ENCODE measurements at regions not wholly inside any gene's neighbourhood (a gene's known extent, or its start where the extent isn't known, plus 50 kb on each side); places are given as distances from the start of the nearest gene placed in this dataset.

- TF ChIP-seq BRF2 (CRISPR knock-in tag; IDR thresholded peaks at IDR 0.05) (no peak), CTCF (CRISPR knock-in tag; IDR thresholded peaks at IDR 0.05) (no peak), RAD21 (CRISPR knock-in tag; IDR thresholded peaks at IDR 0.05) (no peak), POLR2A (IDR thresholded peaks at IDR 0.05; ENCODE audit: insufficient read depth in 1 of 2, low read depth in 2 of 2, low read length in 2 of 2) (no peak), ZNF234 (CRISPR knock-in tag; conservative IDR thresholded peaks at IDR 0.05) (no peak), ZHX1 (CRISPR knock-in tag; IDR thresholded peaks at IDR 0.05; ENCODE audit: low read depth) (no peak), POLR2AphosphoS5 (IDR thresholded peaks at IDR 0.05; ENCODE audit: low read depth, low read length) (no peak), CREB1 (IDR thresholded peaks at IDR 0.05) (no peak), CREB1 (CRISPR knock-in tag; IDR thresholded peaks at IDR 0.05) (no peak)
- TF ChIP-seq, protein P1, sequence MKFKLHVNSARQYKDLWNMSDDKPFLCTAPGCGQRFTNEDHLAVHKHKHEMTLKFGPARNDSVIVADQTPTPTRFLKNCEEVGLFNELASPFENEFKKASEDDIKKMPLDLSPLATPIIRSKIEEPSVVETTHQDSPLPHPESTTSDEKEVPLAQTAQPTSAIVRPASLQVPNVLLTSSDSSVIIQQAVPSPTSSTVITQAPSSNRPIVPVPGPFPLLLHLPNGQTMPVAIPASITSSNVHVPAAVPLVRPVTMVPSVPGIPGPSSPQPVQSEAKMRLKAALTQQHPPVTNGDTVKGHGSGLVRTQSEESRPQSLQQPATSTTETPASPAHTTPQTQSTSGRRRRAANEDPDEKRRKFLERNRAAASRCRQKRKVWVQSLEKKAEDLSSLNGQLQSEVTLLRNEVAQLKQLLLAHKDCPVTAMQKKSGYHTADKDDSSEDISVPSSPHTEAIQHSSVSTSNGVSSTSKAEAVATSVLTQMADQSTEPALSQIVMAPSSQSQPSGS (CRISPR knock-in tag; IDR thresholded peaks at IDR 0.05), result no peak
- TF ChIP-seq, protein P2, sequence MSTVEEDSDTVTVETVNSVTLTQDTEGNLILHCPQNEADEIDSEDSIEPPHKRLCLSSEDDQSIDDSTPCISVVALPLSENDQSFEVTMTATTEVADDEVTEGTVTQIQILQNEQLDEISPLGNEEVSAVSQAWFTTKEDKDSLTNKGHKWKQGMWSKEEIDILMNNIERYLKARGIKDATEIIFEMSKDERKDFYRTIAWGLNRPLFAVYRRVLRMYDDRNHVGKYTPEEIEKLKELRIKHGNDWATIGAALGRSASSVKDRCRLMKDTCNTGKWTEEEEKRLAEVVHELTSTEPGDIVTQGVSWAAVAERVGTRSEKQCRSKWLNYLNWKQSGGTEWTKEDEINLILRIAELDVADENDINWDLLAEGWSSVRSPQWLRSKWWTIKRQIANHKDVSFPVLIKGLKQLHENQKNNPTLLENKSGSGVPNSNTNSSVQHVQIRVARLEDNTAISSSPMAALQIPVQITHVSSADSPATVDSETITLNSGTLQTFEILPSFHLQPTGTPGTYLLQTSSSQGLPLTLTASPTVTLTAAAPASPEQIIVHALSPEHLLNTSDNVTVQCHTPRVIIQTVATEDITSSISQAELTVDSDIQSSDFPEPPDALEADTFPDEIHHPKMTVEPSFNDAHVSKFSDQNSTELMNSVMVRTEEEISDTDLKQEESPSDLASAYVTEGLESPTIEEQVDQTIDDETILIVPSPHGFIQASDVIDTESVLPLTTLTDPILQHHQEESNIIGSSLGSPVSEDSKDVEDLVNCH (CRISPR knock-in tag; IDR thresholded peaks at IDR 0.05), result no peak
Observed at GRCh38 chr13:37457612-37458011, 141.0 kb downstream of the POSTN start.

Measured in HepG2 (cell line).